ENCODE measurements at regions not wholly inside any gene's neighbourhood (a gene's known extent, or its start where the extent isn't known, plus 50 kb on each side); places are given as distances from the start of the nearest gene placed in this dataset.
"Not testable (repeated sequence)": the region's sequence is repeated elsewhere in the genome, so short reads cannot be mapped to it uniquely, and the experiment has no call there.

DNA sequence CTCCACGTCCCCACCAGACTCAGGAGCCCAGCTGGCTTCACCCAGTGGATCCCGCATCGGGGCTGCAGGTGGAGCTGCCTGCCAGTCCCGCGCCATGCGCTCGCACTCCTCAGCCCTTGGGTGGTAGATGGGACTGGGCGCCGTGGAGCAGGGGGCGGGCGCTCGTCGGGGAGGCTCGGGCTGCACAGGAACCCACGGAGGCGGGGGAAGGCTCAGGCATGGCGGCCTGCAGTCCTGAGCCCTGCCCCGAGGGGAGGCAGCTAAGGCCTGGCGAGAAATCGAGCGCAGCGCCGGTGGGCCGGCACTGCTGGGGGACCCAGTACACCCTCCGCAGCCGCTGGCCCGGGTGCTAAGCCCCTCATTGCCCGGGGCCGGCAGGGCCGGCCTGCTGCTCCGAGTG is 170.2 kb upstream of the NYAP2 start:
- H3K4me3 ChIP-seq (ENCODE audit: low read length in 2 of 2); intact Hi-C loops (cut with DNase I); ATAC-seq (ENCODE audit: low FRiP score); DNase-seq; H3K36me3 ChIP-seq (ENCODE audit: control insufficient read depth in 1 of 2, insufficient read depth in 2 of 2, low read length in 1 of 2); H3K9me3 ChIP-seq (ENCODE audit: control insufficient read depth, low read length); H3K27me3 ChIP-seq (ENCODE audit: control insufficient read depth in 1 of 2, insufficient read depth in 2 of 2, low read length in 1 of 2); H3K4me1 ChIP-seq (ENCODE audit: control insufficient read depth in 1 of 2, insufficient read depth in 2 of 2, low read length in 2 of 2); H3K27ac ChIP-seq (ENCODE audit: low read depth in 1 of 2, low read length in 2 of 2): not testable (repeated sequence)
- WGBS, 2 donors: 95 to 97% methylated on average over 19 to 31 of the region's 31 CpGs

DNA sequence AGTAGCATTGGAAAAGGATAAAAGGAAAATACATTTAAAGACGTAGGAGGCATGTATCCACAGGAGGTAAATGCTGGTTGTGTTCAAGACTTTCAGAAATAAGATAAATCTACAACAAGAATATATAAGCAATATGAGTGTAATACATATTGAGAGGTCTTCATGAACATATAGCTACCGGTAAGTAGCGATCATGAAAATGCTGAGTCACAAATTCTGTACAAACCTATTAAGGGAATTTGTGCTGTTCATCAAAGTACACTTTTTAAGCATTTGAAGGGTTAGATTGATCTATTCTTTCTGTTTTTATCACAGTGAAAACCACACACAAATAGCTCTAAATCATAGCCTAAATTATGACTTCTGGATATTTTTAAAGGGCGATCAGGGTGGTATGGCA is 173.1 kb upstream of the NYAP2 start:
- Histone ChIP-seq H3K9me3 (ENCODE audit: control insufficient read depth, low read length) (no peaks in the 10 kb centered on the region), H3K36me3 (ENCODE audit: control insufficient read depth in 1 of 2, insufficient read depth in 2 of 2, low read length in 1 of 2) (no peaks in the 10 kb centered on the region), H3K27ac (ENCODE audit: low read depth in 1 of 2, low read length in 2 of 2) (no peak overlapping the region), H3K4me1 (ENCODE audit: control insufficient read depth in 1 of 2, insufficient read depth in 2 of 2, low read length in 2 of 2) (no peaks in the 10 kb centered on the region), H3K4me3 (ENCODE audit: low read length in 2 of 2) (no peak overlapping the region), H3K27me3 (ENCODE audit: control insufficient read depth in 1 of 2, insufficient read depth in 2 of 2, low read length in 1 of 2) (no peaks in the 10 kb centered on the region)
- DNase-seq: no peak
- 88 to 93% methylated on average over 4 of the region's 4 CpGs for WGBS, 2 donors
- no peak for ATAC-seq (ENCODE audit: low FRiP score)
- intact Hi-C loops (cut with DNase I): no loop called here

DNA sequence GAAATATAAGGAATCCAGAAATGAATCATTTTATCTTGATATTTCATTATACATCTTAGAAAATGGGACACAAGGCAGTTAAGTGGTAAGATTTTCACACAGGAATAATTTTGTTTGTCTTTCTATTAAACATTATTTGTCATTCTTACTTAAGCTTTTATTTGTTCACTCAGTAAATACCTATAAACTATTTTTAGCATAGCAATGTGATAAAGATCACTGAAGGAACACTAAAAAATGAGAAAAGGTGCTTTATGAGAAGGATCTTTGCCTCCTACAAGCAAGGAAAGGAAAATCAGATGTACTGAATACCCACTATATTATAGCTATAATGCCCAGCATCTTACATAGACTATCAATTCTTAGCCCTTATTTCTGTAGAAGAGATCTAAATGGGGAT is 176.2 kb upstream of the NYAP2 start:
- no peak overlapping the region for H3K27ac ChIP-seq (ENCODE audit: low read depth in 1 of 2, low read length in 2 of 2)
- H3K4me3 ChIP-seq (ENCODE audit: low read length in 2 of 2): no peak overlapping the region
- H3K36me3 ChIP-seq (ENCODE audit: control insufficient read depth in 1 of 2, insufficient read depth in 2 of 2, low read length in 1 of 2): no peaks in the 10 kb centered on the region
- no peaks in the 10 kb centered on the region for H3K27me3 ChIP-seq (ENCODE audit: control insufficient read depth in 1 of 2, insufficient read depth in 2 of 2, low read length in 1 of 2)
- ATAC-seq (ENCODE audit: low FRiP score) (no peak), DNase-seq (no peak)
- intact Hi-C loops (cut with DNase I): no loop called here
- H3K4me1 ChIP-seq (ENCODE audit: control insufficient read depth in 1 of 2, insufficient read depth in 2 of 2, low read length in 2 of 2): no peaks in the 10 kb centered on the region
- H3K9me3 ChIP-seq (ENCODE audit: control insufficient read depth, low read length): no peaks in the 10 kb centered on the region

- H3K27me3 ChIP-seq (ENCODE audit: control insufficient read depth in 1 of 2, insufficient read depth in 2 of 2, low read length in 1 of 2): no peaks in the 10 kb centered on the region
- H3K4me1 ChIP-seq (ENCODE audit: control insufficient read depth in 1 of 2, insufficient read depth in 2 of 2, low read length in 2 of 2): no peaks in the 10 kb centered on the region
- DNase-seq (no peak), ATAC-seq (ENCODE audit: low FRiP score) (no peak)
- H3K9me3 ChIP-seq (ENCODE audit: control insufficient read depth, low read length): no peaks in the 10 kb centered on the region
- intact Hi-C loops (cut with DNase I): no loop called here
- no peaks in the 10 kb centered on the region for H3K36me3 ChIP-seq (ENCODE audit: control insufficient read depth in 1 of 2, insufficient read depth in 2 of 2, low read length in 1 of 2)
- H3K27ac ChIP-seq (ENCODE audit: low read depth in 1 of 2, low read length in 2 of 2): no peak overlapping the region
- WGBS, 2 donors: 79 to 86% methylated on average over 3 of the region's 3 CpGs
- no peak overlapping the region for H3K4me3 ChIP-seq (ENCODE audit: low read length in 2 of 2)
These were observed 165.2 kb upstream of the DOCK10 start for GRCh38 chr2:225207471-225207870.

- no peak for ATAC-seq (ENCODE audit: low FRiP score)
- Histone ChIP-seq H3K27ac (ENCODE audit: low read depth in 1 of 2, low read length in 2 of 2) (no peak overlapping the region), H3K27me3 (ENCODE audit: control insufficient read depth in 1 of 2, insufficient read depth in 2 of 2, low read length in 1 of 2) (no peaks in the 10 kb centered on the region), H3K4me1 (ENCODE audit: control insufficient read depth in 1 of 2, insufficient read depth in 2 of 2, low read length in 2 of 2) (no peaks in the 10 kb centered on the region), H3K9me3 (ENCODE audit: control insufficient read depth, low read length) (no peaks in the 10 kb centered on the region), H3K36me3 (ENCODE audit: control insufficient read depth in 1 of 2, insufficient read depth in 2 of 2, low read length in 1 of 2) (no peaks in the 10 kb centered on the region), H3K4me3 (ENCODE audit: low read length in 2 of 2) (no peak overlapping the region)
- no peak for DNase-seq
- intact Hi-C loops (cut with DNase I): no loop called here
- 56 to 79% methylated on average over 1 of the region's 1 CpG for WGBS, 2 donors
These were observed 164.8 kb upstream of the DOCK10 start for GRCh38 chr2:225207043-225207442.

DNA sequence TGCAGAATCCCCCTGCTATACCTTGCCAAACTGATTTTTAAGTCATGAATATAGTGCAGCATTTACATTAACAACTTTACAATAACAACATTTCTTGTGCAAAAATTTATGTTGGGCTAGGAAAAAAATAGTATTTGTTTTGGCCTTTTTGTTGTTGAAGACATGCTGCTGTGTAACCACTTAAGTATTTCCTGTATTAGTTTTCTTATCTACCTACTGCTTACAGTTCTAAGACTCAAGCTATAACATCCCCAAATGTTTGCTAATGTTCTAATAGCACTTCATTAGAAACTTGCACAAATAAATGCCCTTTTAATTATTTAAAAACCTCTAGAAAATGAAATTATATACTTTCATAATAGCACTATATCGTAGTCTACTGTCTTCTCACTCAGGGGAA is 154.3 kb upstream of the DOCK10 start:
- Histone ChIP-seq H3K36me3 (ENCODE audit: control insufficient read depth in 1 of 2, insufficient read depth in 2 of 2, low read length in 1 of 2) (no peaks in the 10 kb centered on the region), H3K9me3 (ENCODE audit: control insufficient read depth, low read length) (no peaks in the 10 kb centered on the region), H3K27me3 (ENCODE audit: control insufficient read depth in 1 of 2, insufficient read depth in 2 of 2, low read length in 1 of 2) (no peaks in the 10 kb centered on the region), H3K4me3 (ENCODE audit: low read length in 2 of 2) (no peak overlapping the region), H3K4me1 (ENCODE audit: control insufficient read depth in 1 of 2, insufficient read depth in 2 of 2, low read length in 2 of 2) (no peaks in the 10 kb centered on the region), H3K27ac (ENCODE audit: low read depth in 1 of 2, low read length in 2 of 2) (no peak overlapping the region)
- WGBS, 2 donors: 87 to 89% methylated on average over 1 of the region's 1 CpG
- intact Hi-C loops (cut with DNase I): no loop called here
- ATAC-seq (ENCODE audit: low FRiP score) (no peak), DNase-seq (no peak)

DNA sequence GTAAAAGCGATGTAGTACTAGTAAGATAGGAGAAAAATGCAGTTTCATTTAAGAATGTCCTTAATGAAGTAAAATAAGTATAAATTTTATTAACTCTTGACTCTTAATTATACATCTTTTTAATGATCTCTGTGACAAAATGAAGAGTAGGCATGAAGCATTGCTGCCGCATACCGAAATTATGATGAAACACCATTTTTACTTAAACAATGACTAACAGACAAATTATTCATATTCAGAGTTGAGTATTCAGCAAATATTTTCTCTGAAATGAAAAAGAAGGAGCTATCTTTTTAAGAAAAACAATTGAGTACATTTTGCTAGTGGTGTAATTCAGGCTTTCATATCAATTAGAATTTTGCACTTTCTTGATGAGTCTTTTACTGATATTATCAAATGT is 150.6 kb upstream of the DOCK10 start:
- intact Hi-C loops (cut with DNase I): no loop called here
- no peak overlapping the region for H3K4me3 ChIP-seq (ENCODE audit: low read length in 2 of 2)
- no peak for ATAC-seq (ENCODE audit: low FRiP score)
- DNase-seq: no peak
- 85 to 89% methylated on average over 3 of the region's 3 CpGs for WGBS, 2 donors
- no peaks in the 10 kb centered on the region for H3K9me3 ChIP-seq (ENCODE audit: control insufficient read depth, low read length)
- H3K27ac ChIP-seq (ENCODE audit: low read depth in 1 of 2, low read length in 2 of 2): no peak overlapping the region
- no peaks in the 10 kb centered on the region for H3K27me3 ChIP-seq (ENCODE audit: control insufficient read depth in 1 of 2, insufficient read depth in 2 of 2, low read length in 1 of 2)
- H3K36me3 ChIP-seq (ENCODE audit: control insufficient read depth in 1 of 2, insufficient read depth in 2 of 2, low read length in 1 of 2): no peaks in the 10 kb centered on the region
- H3K4me1 ChIP-seq (ENCODE audit: control insufficient read depth in 1 of 2, insufficient read depth in 2 of 2, low read length in 2 of 2): no peaks in the 10 kb centered on the region

- Histone ChIP-seq H3K9me3 (ENCODE audit: control insufficient read depth, low read length) (no peaks in the 10 kb centered on the region), H3K36me3 (ENCODE audit: control insufficient read depth in 1 of 2, insufficient read depth in 2 of 2, low read length in 1 of 2) (no peaks in the 10 kb centered on the region), H3K4me1 (ENCODE audit: control insufficient read depth in 1 of 2, insufficient read depth in 2 of 2, low read length in 2 of 2) (no peaks in the 10 kb centered on the region), H3K4me3 (ENCODE audit: low read length in 2 of 2) (no peak overlapping the region), H3K27ac (ENCODE audit: low read depth in 1 of 2, low read length in 2 of 2) (no peak overlapping the region), H3K27me3 (ENCODE audit: control insufficient read depth in 1 of 2, insufficient read depth in 2 of 2, low read length in 1 of 2) (no peaks in the 10 kb centered on the region)
- ATAC-seq (ENCODE audit: low FRiP score): no peak
- no peak for DNase-seq
- intact Hi-C loops (cut with DNase I): no loop called here
- 14 to 28% methylated on average over 1 of the region's 1 CpG for WGBS, 2 donors
These were observed 148.7 kb upstream of the DOCK10 start for GRCh38 chr2:225190987-225191386.

DNA sequence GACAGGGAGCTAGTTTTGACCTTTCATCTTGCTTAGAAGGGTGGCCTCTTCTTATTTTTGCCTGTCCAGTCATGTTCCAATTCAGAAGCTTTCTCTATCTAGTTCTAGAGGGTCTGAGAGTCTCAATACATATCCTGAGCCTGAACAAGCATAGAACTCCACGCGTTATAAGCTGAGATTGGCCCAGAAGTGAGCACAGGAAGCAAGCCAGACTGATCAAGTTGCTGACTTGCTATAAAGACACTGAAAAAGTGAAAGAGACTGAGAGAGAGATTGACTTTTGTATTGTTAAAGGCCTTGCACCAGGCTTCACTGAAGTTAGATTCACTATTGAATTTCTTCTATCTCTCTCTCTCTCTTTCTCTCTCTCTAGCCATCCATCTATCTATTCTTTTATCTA is 142.7 kb upstream of the DOCK10 start:
- intact Hi-C loops (cut with DNase I): no loop called here
- Histone ChIP-seq H3K4me1 (ENCODE audit: control insufficient read depth in 1 of 2, insufficient read depth in 2 of 2, low read length in 2 of 2) (no peaks in the 10 kb centered on the region), H3K27ac (ENCODE audit: low read depth in 1 of 2, low read length in 2 of 2) (no peak overlapping the region), H3K36me3 (ENCODE audit: control insufficient read depth in 1 of 2, insufficient read depth in 2 of 2, low read length in 1 of 2) (no peaks in the 10 kb centered on the region), H3K9me3 (ENCODE audit: control insufficient read depth, low read length) (no peaks in the 10 kb centered on the region), H3K27me3 (ENCODE audit: control insufficient read depth in 1 of 2, insufficient read depth in 2 of 2, low read length in 1 of 2) (no peaks in the 10 kb centered on the region), H3K4me3 (ENCODE audit: low read length in 2 of 2) (no peak overlapping the region)
- 58 to 66% methylated on average over 2 of the region's 2 CpGs for WGBS, 2 donors
- DNase-seq: no peak
- no peak for ATAC-seq (ENCODE audit: low FRiP score)
